ENCODE measurements at regions not wholly inside any gene's neighbourhood (a gene's known extent, or its start where the extent isn't known, plus 50 kb on each side); places are given as distances from the start of the nearest gene placed in this dataset.

DNA sequence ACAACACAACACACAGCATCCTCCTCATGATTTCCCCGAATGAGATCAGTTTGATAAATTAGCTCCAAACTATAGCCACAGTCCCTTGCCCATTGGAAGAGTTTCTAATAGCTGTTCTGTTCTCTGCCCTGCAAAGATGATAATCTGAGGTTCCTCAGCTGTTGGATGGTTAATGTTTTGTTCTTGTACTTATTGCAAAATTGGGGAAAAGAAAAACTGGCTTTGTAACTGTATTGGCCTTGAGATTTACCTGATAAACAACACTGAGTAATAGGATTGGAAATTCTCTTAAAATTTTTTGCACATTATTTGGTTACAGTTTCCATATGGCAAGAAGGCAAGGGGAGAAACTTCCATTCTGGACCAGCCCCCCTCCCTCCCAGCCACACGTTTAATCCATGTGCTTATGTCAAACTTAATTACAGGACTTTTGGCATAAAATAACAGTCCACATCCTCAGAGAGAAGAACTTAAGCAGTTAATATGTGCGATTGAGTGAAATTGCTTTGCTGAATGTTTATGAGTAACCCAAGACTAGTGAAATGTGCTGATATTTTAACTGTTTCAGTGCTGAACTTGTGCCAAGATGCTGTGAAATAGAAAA, 119.1 kb upstream of the ZFHX3 start:
- DNase-seq (ENCODE audit: low spot score in 2 of 2), result no peak
- TF ChIP-seq EP300 (IDR thresholded peaks at IDR 0.05) (no peak), POLR2A (IDR thresholded peaks at IDR 0.05) (no peak)
- TF ChIP-seq, protein P1, sequence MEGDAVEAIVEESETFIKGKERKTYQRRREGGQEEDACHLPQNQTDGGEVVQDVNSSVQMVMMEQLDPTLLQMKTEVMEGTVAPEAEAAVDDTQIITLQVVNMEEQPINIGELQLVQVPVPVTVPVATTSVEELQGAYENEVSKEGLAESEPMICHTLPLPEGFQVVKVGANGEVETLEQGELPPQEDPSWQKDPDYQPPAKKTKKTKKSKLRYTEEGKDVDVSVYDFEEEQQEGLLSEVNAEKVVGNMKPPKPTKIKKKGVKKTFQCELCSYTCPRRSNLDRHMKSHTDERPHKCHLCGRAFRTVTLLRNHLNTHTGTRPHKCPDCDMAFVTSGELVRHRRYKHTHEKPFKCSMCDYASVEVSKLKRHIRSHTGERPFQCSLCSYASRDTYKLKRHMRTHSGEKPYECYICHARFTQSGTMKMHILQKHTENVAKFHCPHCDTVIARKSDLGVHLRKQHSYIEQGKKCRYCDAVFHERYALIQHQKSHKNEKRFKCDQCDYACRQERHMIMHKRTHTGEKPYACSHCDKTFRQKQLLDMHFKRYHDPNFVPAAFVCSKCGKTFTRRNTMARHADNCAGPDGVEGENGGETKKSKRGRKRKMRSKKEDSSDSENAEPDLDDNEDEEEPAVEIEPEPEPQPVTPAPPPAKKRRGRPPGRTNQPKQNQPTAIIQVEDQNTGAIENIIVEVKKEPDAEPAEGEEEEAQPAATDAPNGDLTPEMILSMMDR (IDR thresholded peaks at IDR 0.05), result no peak

DNA sequence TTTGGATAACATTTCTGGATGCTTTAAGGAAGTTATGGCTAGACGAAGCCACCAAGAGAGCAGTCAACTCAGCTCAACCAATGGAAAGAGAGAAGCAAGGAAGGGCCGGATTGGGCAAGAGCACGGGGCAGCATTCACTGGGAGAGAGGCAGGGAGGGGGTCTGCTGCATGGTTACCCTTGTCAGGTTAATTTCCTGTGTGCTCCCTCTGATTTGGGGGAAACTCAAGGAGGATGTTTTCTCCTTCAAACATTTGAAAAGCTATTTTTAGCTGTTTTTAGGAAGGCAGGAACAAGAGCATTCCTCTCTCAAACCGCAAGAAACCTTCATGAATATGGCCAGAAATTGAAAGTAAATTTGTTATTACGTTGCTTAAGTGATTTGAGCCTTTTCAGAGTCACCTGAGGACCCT, 118.5 kb upstream of the ZFHX3 start:
- H3K27ac ChIP-seq, result peak overlapping the region in 2 of 4 donors; percentile 75 to 78

More for the DNA sequence above, 119.1 kb upstream of the ZFHX3 start:
- Histone ChIP-seq H3K4me1 (peaks cover 0 to 36% (median 13%) of the 10 kb centered on the region in 4 donors), H3K4me3 (peak overlapping the region in 2 of 4 donors; percentile 26 to 37), H3K27ac (peak overlapping the region in 2 of 4 donors; percentile 75 to 78), H3K9me3 (no peaks in the 10 kb centered on the region), H3K36me3 (no peaks in the 10 kb centered on the region), H3K27me3 (no peaks in the 10 kb centered on the region)
- WGBS, 2 donors, result 19 to 20% methylated on average over 3 of the region's 3 CpGs

DNA sequence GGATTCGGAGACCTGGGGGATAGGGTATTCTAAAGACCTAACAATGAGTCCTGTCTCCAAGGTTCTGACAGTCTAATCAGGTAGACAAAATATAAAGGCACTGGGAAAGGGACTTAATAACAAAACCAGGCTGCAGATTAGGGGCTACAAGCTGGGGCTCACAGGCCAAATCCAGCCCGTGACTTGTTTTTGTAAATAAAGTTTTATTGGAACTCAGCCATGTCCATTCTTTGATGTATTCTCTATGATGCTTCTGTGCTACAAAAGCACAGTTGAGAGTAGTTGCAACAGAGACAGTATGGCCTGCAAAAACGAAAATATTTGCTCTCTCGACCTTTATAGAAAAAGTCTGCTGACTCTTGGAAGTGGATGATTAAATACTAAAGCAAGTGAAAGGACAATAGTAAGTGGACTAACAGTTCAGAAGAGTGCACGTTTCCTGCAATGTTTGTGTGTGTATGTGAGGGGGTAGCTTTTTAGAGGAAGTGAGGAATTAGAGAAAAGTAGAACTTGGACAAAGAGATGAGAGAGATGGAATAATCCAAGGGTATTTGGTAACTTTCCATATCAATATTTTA, 115.4 kb upstream of the ZFHX3 start:
- Histone ChIP-seq H3K9me3 (no peaks in the 10 kb centered on the region), H3K36me3 (no peaks in the 10 kb centered on the region), H3K4me3 (no peak overlapping the region), H3K27ac (no peak overlapping the region), H3K4me1 (peaks cover 0 to 18% (median 7%) of the 10 kb centered on the region in 4 donors), H3K27me3 (no peaks in the 10 kb centered on the region)
- TF ChIP-seq EP300 (IDR thresholded peaks at IDR 0.05), result no peak
- no peak for TF ChIP-seq POLR2A (IDR thresholded peaks at IDR 0.05)
- TF ChIP-seq, protein P1 (IDR thresholded peaks at IDR 0.05), result no peak
- no peak for DNase-seq (ENCODE audit: low spot score in 2 of 2)
- WGBS, 2 donors, result 44 to 56% methylated on average over 5 of the region's 5 CpGs

More for the DNA sequence above, 118.5 kb upstream of the ZFHX3 start:
- TF ChIP-seq, protein P1 (IDR thresholded peaks at IDR 0.05), result no peak
- no peak for TF ChIP-seq EP300 (IDR thresholded peaks at IDR 0.05)
- no peak for TF ChIP-seq POLR2A (IDR thresholded peaks at IDR 0.05)
- H3K9me3 ChIP-seq, result no peaks in the 10 kb centered on the region
- H3K27me3 ChIP-seq, result no peaks in the 10 kb centered on the region
- H3K36me3 ChIP-seq, result no peaks in the 10 kb centered on the region
- H3K4me1 ChIP-seq, result peaks cover 0 to 30% (median 10%) of the 10 kb centered on the region in 4 donors
- DNase-seq (ENCODE audit: low spot score in 2 of 2), result peak in 1 of 2 donors; percentile 33
- H3K4me3 ChIP-seq, result peak overlapping the region in 2 of 4 donors; percentile 26 to 37
- 39 to 43% methylated on average over 5 of the region's 5 CpGs for WGBS, 2 donors

DNA sequence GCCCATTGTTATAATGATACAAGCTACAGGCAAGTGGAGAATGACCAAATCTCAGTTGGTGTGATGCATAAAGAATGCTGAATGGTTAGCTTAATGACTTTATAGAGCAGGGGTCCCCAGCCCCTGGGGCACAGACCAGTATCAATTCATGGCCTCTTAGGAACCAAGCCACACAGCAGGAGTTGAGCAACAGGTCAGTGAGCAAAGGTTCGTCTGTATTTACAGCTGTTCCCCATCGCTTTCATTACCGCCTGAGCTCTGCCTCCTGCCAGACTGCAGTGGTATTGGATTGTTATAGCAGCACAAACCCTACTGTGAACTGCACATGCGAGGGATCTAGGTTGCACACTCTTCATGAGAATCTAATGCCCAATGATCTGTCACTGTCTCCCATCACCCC, 114.0 kb upstream of the ZFHX3 start:
- H3K4me1 ChIP-seq, result peaks cover 0 to 20% (median 3%) of the 10 kb centered on the region in 4 donors
- TF ChIP-seq EP300 (IDR thresholded peaks at IDR 0.05) (no peak), POLR2A (IDR thresholded peaks at IDR 0.05) (no peak)
- TF ChIP-seq, protein P1 (IDR thresholded peaks at IDR 0.05), result no peak
- DNase-seq (ENCODE audit: low spot score in 2 of 2), result no peak
- no peak overlapping the region for H3K4me3 ChIP-seq
- WGBS, 2 donors, result 80 to 95% methylated on average over 4 of the region's 4 CpGs
- H3K27me3 ChIP-seq, result no peaks in the 10 kb centered on the region
- no peaks in the 10 kb centered on the region for H3K36me3 ChIP-seq
- no peaks in the 10 kb centered on the region for H3K9me3 ChIP-seq
- H3K27ac ChIP-seq, result no peak overlapping the region

DNA sequence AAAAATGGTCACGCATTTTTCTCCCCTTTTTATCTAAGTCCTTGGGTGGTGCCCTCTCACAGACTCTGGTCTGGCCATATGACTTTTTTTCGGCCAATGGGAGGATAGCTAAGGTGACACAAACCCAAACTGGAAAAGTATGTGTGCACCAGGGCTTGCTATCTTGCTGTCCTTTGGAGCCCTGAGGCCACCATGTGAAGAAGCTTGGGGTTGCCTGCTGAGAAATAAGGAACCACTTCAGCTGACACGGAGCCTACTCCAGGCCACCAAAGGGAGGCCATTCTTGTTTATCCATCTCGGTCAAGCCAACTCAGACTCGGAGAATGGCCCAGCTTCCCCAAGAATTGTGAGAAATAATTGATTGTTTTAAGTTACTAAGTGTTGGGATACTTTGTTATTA, 111.4 kb upstream of the ZFHX3 start:
- Histone ChIP-seq H3K4me3 (no peak overlapping the region), H3K4me1 (peaks cover 0 to 9% (median 0%) of the 10 kb centered on the region in 4 donors), H3K9me3 (no peaks in the 10 kb centered on the region), H3K36me3 (no peaks in the 10 kb centered on the region), H3K27me3 (no peaks in the 10 kb centered on the region), H3K27ac (no peak overlapping the region)
- TF ChIP-seq, protein P1 (IDR thresholded peaks at IDR 0.05), result no peak
- TF ChIP-seq POLR2A (IDR thresholded peaks at IDR 0.05) (no peak), EP300 (IDR thresholded peaks at IDR 0.05) (no peak)
- DNase-seq (ENCODE audit: low spot score in 2 of 2), result no peak
- 89 to 91% methylated on average over 5 of the region's 5 CpGs for WGBS, 2 donors

Data from tibial nerve (tissue), 4 donors.